Gastrocnemius medialis (tissue), 4 donors: ENCODE measurements at regions not wholly inside any gene's neighbourhood (a gene's known extent, or its start where the extent isn't known, plus 50 kb on each side); places are given as distances from the start of the nearest gene placed in this dataset.

ENCODE experiments used
- ATAC-seq, 2 donors: fragments of 150-250 bp; one replicate each; pipeline ENCODE4 v1.9.1; 2016
- DNase-seq, 2 donors: peaks; one replicate each; pipeline ENCODE4 v3.0.0-alpha.2; 2019
- H3K27ac ChIP-seq, 4 donors: fragments of 200-600 bp; sonication (generic); 1 replicate in 1 of 4; 2 replicates in 3 of 4; pipeline ENCODE4 v1.5.1; 2016 to 2018; ENCODE audit warnings: mild to moderate bottlenecking in 2 of 4, moderate library complexity in 1 of 4
- H3K27me3 ChIP-seq, 3 donors: fragments of 200-600 bp; sonication (generic) in 2 of 3; 1 replicate in 1 of 3; 2 replicates in 2 of 3; pipeline versions ENCODE4 v1.5.1 to v1.6.0; 2016 to 2019; ENCODE audit warnings: mild to moderate bottlenecking in 1 of 3, moderate library complexity in 1 of 3
- H3K36me3 ChIP-seq, 2 donors: fragments of 200-600 bp; sonication (generic) in 1 of 2; one replicate each; pipeline ENCODE4 v1.5.1; 2017 to 2018
- H3K4me1 ChIP-seq, 2 donors: fragments of 200-600 bp; sonication (generic) in 1 of 2; one replicate each; pipeline ENCODE4 v1.5.1; 2016 to 2017; ENCODE audit warnings: mild to moderate bottlenecking in 2 of 2
- H3K4me3 ChIP-seq, 4 donors: fragments of 200-600 bp; sonication (generic) in 3 of 4; 1 replicate in 1 of 4; 2 replicates in 3 of 4; pipeline ENCODE4 v1.5.1; 2016 to 2019; ENCODE audit warnings: mild to moderate bottlenecking in 2 of 4
- H3K9me3 ChIP-seq, 3 donors: fragments of 200-600 bp; sonication (generic) in 2 of 3; 1 replicate in 1 of 3; 2 replicates in 2 of 3; pipeline ENCODE4 v1.5.1; 2016 to 2019
- POLR2A ChIP-seq, 2 donors: fragments of 450-650 bp; IDR thresholded peaks; one replicate each; pipeline ENCODE4 v1.6.1; 2017; ENCODE audit warnings: antibody characterized with exemption in 2 of 2, mild to moderate bottlenecking in 2 of 2, moderate library complexity in 2 of 2
- in situ Hi-C, 4 donors: fragments of 200-750 bp; cut with MboI; loops; one replicate each; pipeline versions ENCODE4 v1.15.0 to v1.8.0; 2017; ENCODE audit warnings: low sequenced_read_pairs in 4 of 4
- intact Hi-C: fragments of 100-400 bp; cut with DNase I; formaldehyde crosslinking; loops from one replicate; pipeline ENCODE4 v1.15.1; 2023; ENCODE audit warnings: low total_unique reads
- TF ChIP-seq, protein P1 (sequence below), 5 experiments: fragments of 450-650 bp in 3 of 5; fragments of 200-600 bp in 2 of 5; sonication (generic) in 2 of 5; IDR thresholded peaks in 4 of 5; conservative IDR thresholded peaks in 1 of 5; 1 replicate in 4 of 5; 2 replicates in 1 of 5; pipeline ENCODE4 v1.5.1; 2016 to 2019; ENCODE audit warnings: antibody characterized with exemption in 5 of 5, mild to moderate bottlenecking in 3 of 5, moderate library complexity in 3 of 5

DNA sequence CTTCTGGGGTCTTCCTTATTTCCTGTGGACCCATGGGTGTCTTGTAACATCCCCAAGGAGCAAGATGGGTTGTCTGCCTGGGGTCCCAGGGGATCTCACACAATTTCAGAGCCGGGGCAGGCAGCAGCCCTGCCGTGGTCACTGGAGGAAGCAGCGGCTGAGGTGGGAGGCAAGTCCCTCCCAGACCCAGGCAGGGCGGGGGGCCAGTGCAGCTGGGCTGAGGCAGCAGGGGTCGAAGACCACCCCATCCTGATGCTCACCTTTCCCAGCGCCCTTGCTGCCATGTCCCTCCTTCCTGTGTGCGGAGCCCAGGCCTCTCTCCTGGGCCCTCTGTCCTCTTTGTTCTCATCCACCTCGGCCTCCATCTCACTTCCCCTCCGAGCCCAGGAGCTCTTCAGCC is 583.0 kb upstream of the COBL start:
- TF ChIP-seq, protein P1, sequence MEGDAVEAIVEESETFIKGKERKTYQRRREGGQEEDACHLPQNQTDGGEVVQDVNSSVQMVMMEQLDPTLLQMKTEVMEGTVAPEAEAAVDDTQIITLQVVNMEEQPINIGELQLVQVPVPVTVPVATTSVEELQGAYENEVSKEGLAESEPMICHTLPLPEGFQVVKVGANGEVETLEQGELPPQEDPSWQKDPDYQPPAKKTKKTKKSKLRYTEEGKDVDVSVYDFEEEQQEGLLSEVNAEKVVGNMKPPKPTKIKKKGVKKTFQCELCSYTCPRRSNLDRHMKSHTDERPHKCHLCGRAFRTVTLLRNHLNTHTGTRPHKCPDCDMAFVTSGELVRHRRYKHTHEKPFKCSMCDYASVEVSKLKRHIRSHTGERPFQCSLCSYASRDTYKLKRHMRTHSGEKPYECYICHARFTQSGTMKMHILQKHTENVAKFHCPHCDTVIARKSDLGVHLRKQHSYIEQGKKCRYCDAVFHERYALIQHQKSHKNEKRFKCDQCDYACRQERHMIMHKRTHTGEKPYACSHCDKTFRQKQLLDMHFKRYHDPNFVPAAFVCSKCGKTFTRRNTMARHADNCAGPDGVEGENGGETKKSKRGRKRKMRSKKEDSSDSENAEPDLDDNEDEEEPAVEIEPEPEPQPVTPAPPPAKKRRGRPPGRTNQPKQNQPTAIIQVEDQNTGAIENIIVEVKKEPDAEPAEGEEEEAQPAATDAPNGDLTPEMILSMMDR (IDR thresholded peaks at IDR 0.05 in 4 of 5, conservative IDR thresholded peaks at IDR 0.05 in 1 of 5), result no peak
- TF ChIP-seq POLR2A (IDR thresholded peaks at IDR 0.05), result no peak
- DNase-seq (no peak), ATAC-seq (no peak)
- in situ Hi-C loops (no loop called here), intact Hi-C loops (no loop called here)
- no peaks in the 10 kb centered on the region for H3K4me1 ChIP-seq
- H3K9me3 ChIP-seq, result no peaks in the 10 kb centered on the region
- no peaks in the 10 kb centered on the region for H3K27me3 ChIP-seq
- H3K27ac ChIP-seq, result no peak overlapping the region
- H3K36me3 ChIP-seq, result no peaks in the 10 kb centered on the region
- no peak overlapping the region for H3K4me3 ChIP-seq

DNA sequence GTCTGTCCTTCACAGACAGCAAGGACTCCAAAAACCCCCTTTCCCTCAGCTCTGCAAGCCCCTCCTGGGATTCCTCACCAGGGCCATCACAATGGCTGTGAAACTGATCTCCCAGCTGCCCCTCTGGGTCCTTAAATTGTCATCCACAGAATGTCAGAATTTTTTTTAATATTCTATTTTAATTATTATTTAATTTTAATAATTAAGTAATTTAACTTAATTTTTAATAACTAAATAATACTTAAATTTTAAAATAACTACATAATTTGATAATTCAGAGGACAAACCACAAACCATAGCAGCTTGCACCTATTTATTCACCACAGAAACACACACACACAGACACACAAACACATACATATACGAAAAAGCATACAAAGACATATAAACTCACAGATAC is 565.8 kb upstream of the COBL start:
- DNase-seq (no peak), ATAC-seq (no peak)
- TF ChIP-seq, protein P1 (IDR thresholded peaks at IDR 0.05 in 4 of 5, conservative IDR thresholded peaks at IDR 0.05 in 1 of 5), result no peak
- no peak for TF ChIP-seq POLR2A (IDR thresholded peaks at IDR 0.05)
- no peak overlapping the region for H3K4me3 ChIP-seq
- H3K36me3 ChIP-seq, result no peaks in the 10 kb centered on the region
- H3K27me3 ChIP-seq, result no peaks in the 10 kb centered on the region
- no peaks in the 10 kb centered on the region for H3K9me3 ChIP-seq
- intact Hi-C loops (no loop called here), in situ Hi-C loops (no loop called here)
- no peaks in the 10 kb centered on the region for H3K4me1 ChIP-seq
- H3K27ac ChIP-seq, result no peak overlapping the region

DNA sequence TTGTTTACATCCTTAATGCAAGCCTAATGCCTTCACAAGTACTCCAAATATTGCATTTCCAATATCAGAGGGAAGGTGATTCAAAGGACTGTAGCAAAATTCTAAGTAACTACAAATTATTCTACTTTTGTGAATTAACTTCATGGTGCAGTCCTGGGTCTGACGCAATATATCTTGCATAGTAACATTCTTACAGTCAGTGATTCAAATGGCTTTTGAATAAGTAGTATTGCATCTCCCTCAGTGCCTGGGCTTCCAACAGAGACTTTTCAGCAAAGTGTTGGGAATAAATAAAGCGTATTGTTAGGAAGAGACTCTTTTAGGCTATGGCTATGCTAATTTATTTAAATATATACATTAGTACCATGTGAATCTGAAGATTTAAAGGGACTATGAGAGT is 564.7 kb upstream of the COBL start:
- no peaks in the 10 kb centered on the region for H3K4me1 ChIP-seq
- intact Hi-C loops (no loop called here), in situ Hi-C loops (no loop called here)
- no peaks in the 10 kb centered on the region for H3K36me3 ChIP-seq
- H3K27ac ChIP-seq, result no peak overlapping the region
- no peak for ATAC-seq
- H3K27me3 ChIP-seq, result no peaks in the 10 kb centered on the region
- H3K4me3 ChIP-seq, result no peak overlapping the region
- H3K9me3 ChIP-seq, result no peaks in the 10 kb centered on the region
- no peak for TF ChIP-seq POLR2A (IDR thresholded peaks at IDR 0.05)
- TF ChIP-seq, protein P1 (IDR thresholded peaks at IDR 0.05 in 4 of 5, conservative IDR thresholded peaks at IDR 0.05 in 1 of 5), result no peak
- no peak for DNase-seq

DNA sequence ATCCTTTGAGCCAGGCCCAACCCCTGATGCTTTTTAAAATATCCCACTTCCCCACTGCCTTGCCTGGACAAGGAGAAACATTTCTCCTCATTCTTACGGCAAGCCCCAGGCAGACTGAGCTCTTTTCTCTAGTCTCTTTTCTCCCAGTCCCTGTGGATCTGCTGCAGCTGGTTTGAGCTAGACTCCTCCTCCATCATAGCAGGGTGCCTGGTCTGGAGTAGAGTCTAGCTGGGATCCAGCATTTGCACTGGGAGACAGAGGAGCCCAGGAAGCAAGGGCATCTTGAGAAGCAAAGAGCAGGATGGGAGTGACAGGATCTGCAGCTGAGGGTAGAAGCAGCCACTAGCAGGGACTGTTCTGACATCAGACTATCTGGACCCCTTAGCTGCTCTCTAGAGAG is 562.3 kb upstream of the COBL start:
- in situ Hi-C loops (no loop called here), intact Hi-C loops (no loop called here)
- Histone ChIP-seq H3K27me3 (no peaks in the 10 kb centered on the region), H3K4me3 (no peak overlapping the region), H3K9me3 (no peaks in the 10 kb centered on the region), H3K27ac (no peak overlapping the region), H3K4me1 (no peaks in the 10 kb centered on the region), H3K36me3 (no peaks in the 10 kb centered on the region)
- ATAC-seq (no peak), DNase-seq (no peak)
- no peak for TF ChIP-seq POLR2A (IDR thresholded peaks at IDR 0.05)
- TF ChIP-seq, protein P1 (IDR thresholded peaks at IDR 0.05 in 4 of 5, conservative IDR thresholded peaks at IDR 0.05 in 1 of 5), result no peak

DNA sequence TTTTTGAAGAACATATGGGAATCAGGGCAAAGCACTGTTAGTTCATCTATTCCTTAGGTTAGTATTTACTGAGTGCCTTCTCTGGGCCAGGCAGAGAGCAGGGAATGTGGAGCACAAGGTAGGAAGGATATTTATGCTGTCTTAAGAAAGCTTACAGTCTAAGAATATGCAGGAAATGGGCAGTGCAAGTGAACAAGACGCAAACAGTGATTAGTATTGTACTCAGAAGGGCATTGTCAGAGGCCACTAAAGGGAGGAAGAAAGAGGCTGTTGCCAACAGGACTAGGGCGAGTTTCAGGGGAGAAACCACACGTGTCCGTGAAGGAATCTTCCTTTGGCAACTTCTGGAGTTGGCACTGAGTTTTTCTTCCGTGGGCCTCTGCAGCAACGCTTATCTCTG is 552.8 kb upstream of the COBL start:
- Histone ChIP-seq H3K36me3 (no peaks in the 10 kb centered on the region), H3K4me1 (no peaks in the 10 kb centered on the region), H3K27me3 (no peaks in the 10 kb centered on the region), H3K4me3 (no peak overlapping the region), H3K9me3 (no peaks in the 10 kb centered on the region), H3K27ac (no peak overlapping the region)
- DNase-seq, result no peak
- in situ Hi-C loops, result no loop called here
- TF ChIP-seq, protein P1 (IDR thresholded peaks at IDR 0.05 in 4 of 5, conservative IDR thresholded peaks at IDR 0.05 in 1 of 5), result no peak
- no peak for TF ChIP-seq POLR2A (IDR thresholded peaks at IDR 0.05)
- ATAC-seq, result no peak
- intact Hi-C loops, result no loop called here
